GM23248 (cell line): ENCODE measurements at regions not wholly inside any gene's neighbourhood (a gene's known extent, or its start where the extent isn't known, plus 50 kb on each side); places are given as distances from the start of the nearest gene placed in this dataset.

Experiments
- DNase-seq: peaks from one replicate; pipeline ENCODE4 v3.0.0-alpha.2; 2015
- H2AFZ ChIP-seq: fragments of 200-600 bp; sonication (generic); 2 replicates; pipeline ENCODE4 v1.6.1; 2016; ENCODE audit warnings: antibody characterized with exemption
- H3F3A ChIP-seq: fragments of 200-600 bp; sonication (generic); 2 replicates; pipeline ENCODE4 v1.6.1; 2016; ENCODE audit warnings: mild to moderate bottlenecking, antibody characterized with exemption, mixed run types; ENCODE audit not compliant: insufficient read depth
- H3K27ac ChIP-seq: fragments of 200-600 bp; sonication (generic); 2 replicates; pipeline ENCODE4 v1.5.1; 2016; ENCODE audit warnings: mild to moderate bottlenecking
- H3K27me3 ChIP-seq: fragments of 200-600 bp; sonication (generic); replicated peaks from 2 replicates; pipeline ENCODE4 v1.6.1; 2016; ENCODE audit warnings: mild to moderate bottlenecking; ENCODE audit not compliant: insufficient read depth
- H3K36me3 ChIP-seq: fragments of 200-600 bp; sonication (generic); 2 replicates; pipeline ENCODE4 v1.6.1; 2016; ENCODE audit warnings: low read depth, mild to moderate bottlenecking
- H3K4me1 ChIP-seq: fragments of 200-600 bp; sonication (generic); 2 replicates; pipeline ENCODE4 v1.6.1; 2016; ENCODE audit warnings: mild to moderate bottlenecking; ENCODE audit not compliant: insufficient read depth
- H3K4me2 ChIP-seq: fragments of 200-600 bp; sonication (generic); one replicate; pipeline ENCODE4 v1.6.1; 2016; ENCODE audit warnings: mild to moderate bottlenecking; ENCODE audit not compliant: unreplicated experiment
- H3K4me3 ChIP-seq: fragments of 200-600 bp; sonication (generic); 2 replicates; pipeline ENCODE4 v1.5.1; 2016; ENCODE audit warnings: mild to moderate bottlenecking
- H3K79me2 ChIP-seq: fragments of 200-600 bp; sonication (generic); 2 replicates; pipeline ENCODE4 v1.6.1; 2016; ENCODE audit warnings: mild to moderate bottlenecking; ENCODE audit not compliant: insufficient read depth
- H3K9ac ChIP-seq: fragments of 200-600 bp; sonication (generic); 2 replicates; pipeline ENCODE4 v1.6.1; 2016; ENCODE audit warnings: mild to moderate bottlenecking
- H3K9me2 ChIP-seq: fragments of 200-600 bp; sonication (generic); 2 replicates; pipeline ENCODE4 v1.6.1; 2016; ENCODE audit warnings: mixed run types, mild to moderate bottlenecking, moderate library complexity; ENCODE audit not compliant: insufficient read depth
- H3K9me3 ChIP-seq: fragments of 200-600 bp; sonication (generic); one replicate; pipeline ENCODE4 v1.6.1; 2017; ENCODE audit warnings: low read depth
- H4K20me1 ChIP-seq: fragments of 200-600 bp; sonication (generic); 2 replicates; pipeline ENCODE4 v1.6.0; 2016; ENCODE audit not compliant: insufficient read depth
- EZH2 ChIP-seq: fragments of 200-600 bp; sonication (generic); IDR thresholded peaks from 2 replicates; pipeline ENCODE4 v1.6.1; 2018; ENCODE audit warnings: antibody characterized with exemption, mild to moderate bottlenecking; ENCODE audit not compliant: insufficient read depth, poor library complexity, severe bottlenecking
- EZH2phosphoT487 ChIP-seq: fragments of 200-600 bp; sonication (generic); IDR thresholded peaks from 2 replicates; pipeline ENCODE4 v1.6.1; 2018; ENCODE audit warnings: antibody characterized with exemption, moderate library complexity, mild to moderate bottlenecking, low read depth; ENCODE audit not compliant: insufficient read depth
- WGBS, 2 experiments: methylation state at CpG; one replicate each; pipeline ENCODE4 v1.1.6; 2015 to 2017; ENCODE audit warnings: low lambda C conversion rate in 2 of 2, low coverage in 1 of 2; ENCODE audit errors: missing lambda C conversion rate in 2 of 2; 5-methylcytosine and 5-hydroxymethylcytosine counted together
- in situ Hi-C: fragments of 300-500 bp; cut with MboI; formaldehyde crosslinking; loops from 2 replicates; pipeline ENCODE4 v1.15.0; 2020

DNA sequence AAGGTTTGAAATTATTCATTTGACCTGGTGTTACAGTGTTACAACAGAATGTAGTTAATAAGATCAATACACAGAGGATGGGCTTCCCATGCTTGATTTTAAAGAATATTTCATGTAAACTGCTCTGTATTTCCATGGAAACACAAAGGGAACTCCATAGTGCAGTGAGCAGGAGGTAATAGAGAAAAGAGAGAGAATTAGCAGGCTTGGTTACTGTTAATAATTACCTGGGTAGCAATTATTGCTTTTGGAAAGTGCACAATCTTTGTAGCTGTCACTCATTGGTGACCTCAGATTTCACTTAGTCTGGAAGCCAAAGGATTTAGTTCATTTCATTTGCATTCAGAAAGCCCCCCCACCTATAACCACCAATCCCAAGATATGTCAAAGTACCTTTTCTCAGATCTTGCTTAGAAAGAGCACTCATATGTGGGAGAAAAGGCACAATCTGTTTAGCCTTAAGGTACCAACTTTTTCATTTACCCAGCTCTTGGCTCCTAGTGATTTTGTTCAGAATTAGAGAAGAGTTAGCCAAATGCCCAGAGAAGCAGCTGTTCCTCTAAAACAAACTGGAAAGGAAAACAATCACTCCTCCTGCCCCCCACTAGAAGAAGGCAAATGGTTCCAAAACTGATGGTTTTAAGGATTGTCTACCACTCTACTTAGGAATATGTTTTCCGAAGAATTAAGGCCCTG lies 234.5 kb upstream of the SLC24A2 start:
- Histone ChIP-seq H3K4me3 (no peak overlapping the region), H3K27me3 (no peaks in the 10 kb centered on the region), H3K27ac (no peak overlapping the region), H2AFZ (no peak overlapping the region), H3F3A (peaks cover 5% of the 10 kb centered on the region; the same call in 1 of the 2 replicates), H3K4me2 (no peak overlapping the region), H3K9me3 (no peaks in the 10 kb centered on the region), H3K9ac (no peak overlapping the region), H3K9me2 (no peaks in the 10 kb centered on the region), H3K36me3 (no peaks in the 10 kb centered on the region), H3K79me2 (no peaks in the 10 kb centered on the region), H4K20me1 (no peaks in the 10 kb centered on the region), H3K4me1 (peaks cover 5% of the 10 kb centered on the region)
- DNase-seq: no peak
- in situ Hi-C loops: no loop called here
- TF ChIP-seq EZH2 (no peak), EZH2phosphoT487 (no peak)
- WGBS, 2 experiments: 97 to 100% methylated on average over 1 of the region's 1 CpG

DNA sequence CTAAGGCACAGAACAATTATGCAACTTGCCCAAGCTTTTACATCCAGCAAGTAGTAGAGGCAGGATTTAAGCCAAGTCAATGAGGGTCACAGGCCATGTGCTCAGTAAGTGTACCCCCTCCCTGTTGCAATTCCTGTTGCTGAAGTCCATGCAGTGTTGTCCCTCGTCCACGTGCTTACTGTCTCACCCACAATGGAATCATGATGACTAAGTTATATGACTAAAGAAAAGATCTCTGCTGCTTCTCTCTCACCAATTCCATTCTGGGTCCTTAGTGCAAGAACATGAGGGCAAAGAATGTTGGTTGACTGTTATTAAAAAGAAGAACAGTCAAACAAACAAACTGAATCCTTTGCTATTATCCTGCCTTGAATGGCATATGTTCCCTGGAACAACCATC lies 233.6 kb upstream of the SLC24A2 start:
- Histone ChIP-seq H2AFZ (no peak overlapping the region), H3K4me3 (no peak overlapping the region), H3K9me2 (no peaks in the 10 kb centered on the region), H3K36me3 (no peaks in the 10 kb centered on the region), H3F3A (peaks cover 5% of the 10 kb centered on the region; the same call in 1 of the 2 replicates), H3K79me2 (no peaks in the 10 kb centered on the region), H3K4me1 (peaks cover 5% of the 10 kb centered on the region), H3K27me3 (no peaks in the 10 kb centered on the region), H3K9me3 (no peaks in the 10 kb centered on the region), H3K9ac (no peak overlapping the region), H3K4me2 (no peak overlapping the region), H3K27ac (no peak overlapping the region), H4K20me1 (no peaks in the 10 kb centered on the region)
- TF ChIP-seq EZH2 (no peak), EZH2phosphoT487 (no peak)
- in situ Hi-C loops: no loop called here
- DNase-seq: peak; percentile 78
- 0% methylated on average over 2 of the region's 2 CpGs for WGBS, 2 experiments

DNA sequence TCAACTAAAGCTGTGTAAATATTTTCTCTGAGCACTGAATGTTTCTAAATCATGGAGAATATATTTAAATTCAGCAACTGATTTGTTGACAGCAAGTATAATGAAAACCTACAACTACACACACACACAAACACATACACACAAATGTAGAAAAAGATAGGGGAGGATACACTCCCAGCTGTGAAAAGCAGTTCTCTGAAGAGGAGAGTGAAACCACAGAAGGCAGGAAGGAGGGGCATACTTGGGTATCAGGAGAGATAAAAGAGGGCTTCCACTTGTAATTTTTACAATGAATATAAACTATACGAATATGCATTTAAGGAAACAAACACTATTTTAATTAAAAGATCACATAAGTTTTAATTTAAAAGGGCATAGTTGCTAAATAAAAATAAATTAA lies 227.8 kb upstream of the SLC24A2 start:
- no peaks in the 10 kb centered on the region for H3K79me2 ChIP-seq
- in situ Hi-C loops: no loop called here
- H3K27ac ChIP-seq: no peak overlapping the region
- no peak for DNase-seq
- H3K4me1 ChIP-seq: no peaks in the 10 kb centered on the region
- no peaks in the 10 kb centered on the region for H3K36me3 ChIP-seq
- H3F3A ChIP-seq: no peaks in the 10 kb centered on the region
- no peak overlapping the region for H3K4me3 ChIP-seq
- no peak overlapping the region for H2AFZ ChIP-seq
- no peaks in the 10 kb centered on the region for H3K9me2 ChIP-seq
- H3K4me2 ChIP-seq: no peak overlapping the region
- TF ChIP-seq EZH2: no peak
- TF ChIP-seq EZH2phosphoT487: no peak
- WGBS, 2 experiments: 57 to 60% methylated on average over 1 of the region's 1 CpG
- no peaks in the 10 kb centered on the region for H3K9me3 ChIP-seq
- no peaks in the 10 kb centered on the region for H4K20me1 ChIP-seq
- H3K9ac ChIP-seq: no peak overlapping the region
- H3K27me3 ChIP-seq: no peaks in the 10 kb centered on the region

DNA sequence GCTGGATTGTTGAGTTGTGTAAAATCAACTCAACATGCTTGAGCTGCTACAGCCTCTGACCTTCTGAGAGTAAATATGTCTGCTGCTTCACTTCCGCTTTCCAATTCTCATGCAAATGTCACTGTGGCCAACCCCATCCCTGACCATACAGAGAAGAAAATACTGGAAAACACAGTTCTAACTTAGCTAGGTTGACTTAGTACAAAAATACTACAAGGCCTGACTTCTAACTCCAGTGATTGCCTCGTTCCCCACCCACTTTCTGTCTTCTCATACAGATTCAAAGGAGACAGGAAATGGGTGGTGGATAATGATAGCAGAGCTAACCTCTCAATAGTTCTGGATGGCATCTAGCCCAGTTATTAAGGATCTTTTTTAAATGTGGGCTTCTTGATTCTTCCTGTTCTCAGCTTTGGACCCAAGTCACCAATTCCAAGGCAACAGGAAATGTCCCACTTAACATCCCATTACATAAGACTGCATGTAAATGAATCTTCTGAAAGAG lies 226.6 kb upstream of the SLC24A2 start:
- H2AFZ ChIP-seq: no peak overlapping the region
- H3F3A ChIP-seq: no peaks in the 10 kb centered on the region
- H4K20me1 ChIP-seq: no peaks in the 10 kb centered on the region
- no peak overlapping the region for H3K4me3 ChIP-seq
- no peaks in the 10 kb centered on the region for H3K9me2 ChIP-seq
- TF ChIP-seq EZH2phosphoT487 (no peak), EZH2 (no peak)
- no peak overlapping the region for H3K27ac ChIP-seq
- no peak overlapping the region for H3K4me2 ChIP-seq
- no peak for DNase-seq
- H3K79me2 ChIP-seq: no peaks in the 10 kb centered on the region
- no peaks in the 10 kb centered on the region for H3K27me3 ChIP-seq
- H3K9me3 ChIP-seq: no peaks in the 10 kb centered on the region
- in situ Hi-C loops: no loop called here
- H3K4me1 ChIP-seq: no peaks in the 10 kb centered on the region
- H3K9ac ChIP-seq: no peak overlapping the region
- H3K36me3 ChIP-seq: no peaks in the 10 kb centered on the region
- 64 to 86% methylated on average over 2 of the region's 2 CpGs for WGBS, 2 experiments

DNA sequence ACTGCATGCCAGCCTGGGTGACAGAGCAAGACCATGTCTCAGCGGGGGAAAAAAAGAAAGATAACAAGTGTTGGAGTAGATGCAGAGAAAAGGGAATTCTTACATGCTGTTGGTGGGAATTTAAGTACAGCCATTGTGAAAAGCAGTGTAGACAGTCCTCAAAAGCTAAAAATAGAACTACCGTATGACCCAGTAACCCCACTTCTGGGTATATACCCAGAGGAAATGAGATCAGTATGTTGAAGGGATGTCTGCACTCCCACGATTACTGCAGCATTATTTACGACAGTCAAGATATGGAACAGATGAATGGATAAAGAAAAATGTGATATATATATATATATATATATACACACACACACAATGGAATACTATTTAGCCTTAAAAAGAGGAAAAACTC lies 225.3 kb upstream of the SLC24A2 start:
- WGBS, 2 experiments: 69 to 73% methylated on average over 4 of the region's 4 CpGs
- H3K9me2 ChIP-seq: no peaks in the 10 kb centered on the region
- H3K4me3 ChIP-seq: no peak overlapping the region

More for the DNA sequence above, 225.3 kb upstream of the SLC24A2 start:
- in situ Hi-C loops: no loop called here
- no peaks in the 10 kb centered on the region for H4K20me1 ChIP-seq
- no peak overlapping the region for H3K27ac ChIP-seq
- H3K79me2 ChIP-seq: no peaks in the 10 kb centered on the region
- no peak overlapping the region for H3K9ac ChIP-seq
- H3F3A ChIP-seq: no peaks in the 10 kb centered on the region
- TF ChIP-seq EZH2 (no peak), EZH2phosphoT487 (no peak)
- H3K9me3 ChIP-seq: no peaks in the 10 kb centered on the region
- no peak for DNase-seq
- H3K4me1 ChIP-seq: no peaks in the 10 kb centered on the region
- H3K4me2 ChIP-seq: no peak overlapping the region
- H3K36me3 ChIP-seq: no peaks in the 10 kb centered on the region
- H3K27me3 ChIP-seq: no peaks in the 10 kb centered on the region
- no peak overlapping the region for H2AFZ ChIP-seq
